Esophagus squamous epithelium (tissue), 5 donors: ENCODE measurements at regions not wholly inside any gene's neighbourhood (a gene's known extent, or its start where the extent isn't known, plus 50 kb on each side); places are given as distances from the start of the nearest gene placed in this dataset.
"Not testable (repeated sequence)": the region's sequence is repeated elsewhere in the genome, so short reads cannot be mapped to it uniquely, and the experiment has no call there.

Experiments used
- DNase-seq: peaks from one replicate; lab custom pipeline; 2025; lab: John Stamatoyannopoulos, UW
- H3K27ac ChIP-seq, 4 donors: fragments of 200-600 bp; sonication (generic); one replicate each; pipeline ENCODE4 v1.5.1; 2016 to 2019; ENCODE audit warnings: mild to moderate bottlenecking in 1 of 4
- H3K27me3 ChIP-seq, 4 donors: fragments of 200-600 bp; sonication (generic); 1 replicate in 3 of 4; 2 replicates in 1 of 4; pipeline versions ENCODE4 v1.5.1 to v1.6.0; 2017 to 2021; ENCODE audit warnings: antibody characterized with exemption in 1 of 4
- H3K36me3 ChIP-seq, 3 donors: fragments of 200-600 bp; sonication (generic); one replicate each; pipeline ENCODE4 v1.5.1; 2016 to 2019
- H3K4me1 ChIP-seq, 3 donors: fragments of 200-600 bp; sonication (generic); one replicate each; pipeline ENCODE4 v1.5.1; 2017 to 2019
- H3K4me3 ChIP-seq, 4 donors: fragments of 200-600 bp; sonication (generic); 1 replicate in 3 of 4; 2 replicates in 1 of 4; pipeline ENCODE4 v1.5.1; 2016 to 2019; ENCODE audit warnings: mild to moderate bottlenecking in 2 of 4, moderate library complexity in 1 of 4
- H3K9me3 ChIP-seq, 3 donors: fragments of 200-600 bp; sonication (generic); one replicate each; pipeline ENCODE4 v1.5.1; 2016 to 2019
- POLR2A ChIP-seq, 4 donors: fragments of 450-650 bp; IDR thresholded peaks; one replicate each; pipeline ENCODE4 v1.6.1; 2017; ENCODE audit warnings: antibody characterized with exemption in 4 of 4, mild to moderate bottlenecking in 4 of 4, moderate library complexity in 3 of 4
- WGBS, 2 donors: methylation state at CpG; one replicate each; pipeline ENCODE4 v1.1.5; 2018; 5-methylcytosine and 5-hydroxymethylcytosine counted together
- intact Hi-C: fragments of 100-400 bp; cut with DNase I; formaldehyde crosslinking; loops from one replicate; pipeline ENCODE4 v1.15.0; 2022
- TF ChIP-seq, protein P1 (sequence below), 6 experiments: fragments of 450-650 bp in 4 of 6; fragments of 200-600 bp in 2 of 6; sonication (generic) in 2 of 6; IDR thresholded peaks; one replicate each; pipeline ENCODE4 v1.5.1; 2016 to 2019; ENCODE audit warnings: antibody characterized with exemption in 6 of 6, mild to moderate bottlenecking in 4 of 6, moderate library complexity in 4 of 6
- donor health status: DM: yes; HTN: yes; CAD: no.

DNA sequence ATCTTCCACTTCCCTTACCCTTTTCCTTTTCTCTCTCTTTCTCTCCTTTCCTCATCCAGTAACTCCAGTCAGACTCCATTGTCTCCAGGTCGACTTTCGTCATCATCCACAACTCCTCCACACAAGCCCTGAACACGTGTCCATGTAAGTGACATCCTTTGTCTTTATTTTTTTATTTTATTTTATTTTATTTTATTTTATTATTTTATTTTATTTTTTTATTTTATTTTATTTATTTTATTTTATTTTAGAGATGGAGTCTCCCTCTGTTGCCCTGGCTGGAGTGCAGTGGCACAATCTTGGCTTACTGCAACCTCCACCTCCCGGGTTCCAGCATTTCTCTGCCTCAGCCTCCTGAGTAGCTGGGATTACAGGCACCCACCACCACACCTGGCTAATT lies 80.1 kb upstream of the VKORC1L1 start:
- H3K4me3 ChIP-seq, H3K9me3 ChIP-seq, H3K27ac ChIP-seq, intact Hi-C loops, DNase-seq, H3K27me3 ChIP-seq, H3K4me1 ChIP-seq, H3K36me3 ChIP-seq: not testable (repeated sequence)
- 87 to 97% methylated on average over 4 of the region's 4 CpGs for WGBS, 2 donors

DNA sequence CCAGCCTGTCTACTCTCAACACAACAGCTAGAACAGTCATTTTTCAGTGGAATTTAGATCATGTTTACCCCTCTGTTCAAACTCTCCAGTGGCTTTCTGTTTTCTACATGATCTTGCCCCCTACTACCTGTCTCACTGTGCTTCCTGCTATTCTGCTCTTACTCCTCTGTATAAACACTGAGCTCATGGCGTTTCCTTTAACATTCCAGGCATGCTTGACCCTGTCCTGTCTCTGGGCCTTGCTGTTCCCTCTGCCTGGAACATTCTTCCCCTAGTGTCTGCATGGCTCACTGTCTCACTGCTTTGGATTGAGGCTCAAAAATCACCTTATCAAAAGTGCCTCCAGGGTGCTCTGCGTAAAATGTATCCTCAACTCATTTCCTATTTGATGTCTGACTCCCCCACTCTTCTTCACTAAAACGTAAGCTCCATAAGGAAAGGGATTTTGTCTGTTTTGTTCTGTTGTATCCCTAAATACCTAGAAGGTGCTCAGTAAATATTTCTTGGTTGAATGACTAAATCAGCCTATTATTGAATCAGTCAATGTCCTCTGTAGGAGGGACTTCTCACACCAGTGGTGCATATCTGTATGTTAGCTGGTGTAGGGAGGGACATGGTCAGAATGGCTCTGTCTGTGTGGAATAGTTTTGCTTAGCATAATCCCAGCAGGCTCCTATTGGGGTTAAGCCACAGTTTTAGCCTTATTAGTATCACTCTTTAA lies 78.0 kb upstream of the VKORC1L1 start:
- 68 to 74% methylated on average over 3 of the region's 3 CpGs for WGBS, 2 donors
- H3K27me3 ChIP-seq, H3K9me3 ChIP-seq, H3K27ac ChIP-seq, H3K4me3 ChIP-seq, H3K36me3 ChIP-seq, intact Hi-C loops, DNase-seq, H3K4me1 ChIP-seq: not testable (repeated sequence)

DNA sequence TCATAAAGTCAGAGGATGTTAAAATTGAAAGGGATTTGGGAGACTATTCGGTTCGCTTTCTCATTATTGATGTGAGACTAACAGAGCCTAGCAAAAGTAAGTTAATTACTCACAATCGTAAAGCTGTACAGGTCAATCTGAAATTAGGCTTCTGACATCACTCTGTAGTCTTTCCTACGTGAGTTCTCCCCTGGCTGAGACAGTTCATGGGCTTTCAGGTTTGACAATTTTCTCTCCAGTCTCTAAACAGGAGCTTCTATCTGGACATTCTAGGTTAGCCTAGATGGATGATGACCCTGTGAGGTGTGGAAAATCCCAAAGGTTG lies 77.5 kb upstream of the VKORC1L1 start:
- intact Hi-C loops, H3K9me3 ChIP-seq, H3K4me1 ChIP-seq, DNase-seq, H3K27me3 ChIP-seq, H3K36me3 ChIP-seq, H3K4me3 ChIP-seq, H3K27ac ChIP-seq: not testable (repeated sequence)
- WGBS, 2 donors = 77 to 81% methylated on average over 4 of the region's 4 CpGs

DNA sequence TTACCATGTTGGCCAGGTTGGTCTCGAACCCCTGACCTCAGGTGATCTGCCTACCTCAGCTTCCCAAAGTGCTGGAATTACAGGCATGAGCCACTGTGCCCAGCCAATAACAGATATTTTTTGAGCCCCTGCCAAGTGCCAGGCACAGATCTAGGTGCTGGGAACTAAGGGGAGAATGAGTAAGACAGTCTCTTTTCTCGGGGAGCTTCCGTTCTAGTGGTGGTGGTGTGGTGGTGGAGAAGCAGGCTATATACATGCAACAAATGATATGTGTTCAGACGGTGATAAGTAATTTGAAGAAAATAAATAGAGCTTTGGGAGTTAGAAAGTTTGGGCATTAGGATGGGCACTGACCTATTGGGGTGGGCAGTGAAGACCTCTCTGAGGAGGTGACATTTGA lies 76.7 kb upstream of the VKORC1L1 start:
- Histone ChIP-seq H3K4me1 (no peaks in the 10 kb centered on the region), H3K4me3 (no peak overlapping the region), H3K27ac (no peak overlapping the region), H3K36me3 (peaks cover 0 to 9% (median 0%) of the 10 kb centered on the region in 3 donors), H3K27me3 (no peaks in the 10 kb centered on the region), H3K9me3 (no peaks in the 10 kb centered on the region)
- 94% methylated on average over 4 of the region's 4 CpGs for WGBS, 2 donors
- no peak for DNase-seq
- TF ChIP-seq, protein P1, sequence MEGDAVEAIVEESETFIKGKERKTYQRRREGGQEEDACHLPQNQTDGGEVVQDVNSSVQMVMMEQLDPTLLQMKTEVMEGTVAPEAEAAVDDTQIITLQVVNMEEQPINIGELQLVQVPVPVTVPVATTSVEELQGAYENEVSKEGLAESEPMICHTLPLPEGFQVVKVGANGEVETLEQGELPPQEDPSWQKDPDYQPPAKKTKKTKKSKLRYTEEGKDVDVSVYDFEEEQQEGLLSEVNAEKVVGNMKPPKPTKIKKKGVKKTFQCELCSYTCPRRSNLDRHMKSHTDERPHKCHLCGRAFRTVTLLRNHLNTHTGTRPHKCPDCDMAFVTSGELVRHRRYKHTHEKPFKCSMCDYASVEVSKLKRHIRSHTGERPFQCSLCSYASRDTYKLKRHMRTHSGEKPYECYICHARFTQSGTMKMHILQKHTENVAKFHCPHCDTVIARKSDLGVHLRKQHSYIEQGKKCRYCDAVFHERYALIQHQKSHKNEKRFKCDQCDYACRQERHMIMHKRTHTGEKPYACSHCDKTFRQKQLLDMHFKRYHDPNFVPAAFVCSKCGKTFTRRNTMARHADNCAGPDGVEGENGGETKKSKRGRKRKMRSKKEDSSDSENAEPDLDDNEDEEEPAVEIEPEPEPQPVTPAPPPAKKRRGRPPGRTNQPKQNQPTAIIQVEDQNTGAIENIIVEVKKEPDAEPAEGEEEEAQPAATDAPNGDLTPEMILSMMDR (IDR thresholded peaks at IDR 0.05) = no peak
- no peak for TF ChIP-seq POLR2A (IDR thresholded peaks at IDR 0.05)
- intact Hi-C loops = no loop called here

DNA sequence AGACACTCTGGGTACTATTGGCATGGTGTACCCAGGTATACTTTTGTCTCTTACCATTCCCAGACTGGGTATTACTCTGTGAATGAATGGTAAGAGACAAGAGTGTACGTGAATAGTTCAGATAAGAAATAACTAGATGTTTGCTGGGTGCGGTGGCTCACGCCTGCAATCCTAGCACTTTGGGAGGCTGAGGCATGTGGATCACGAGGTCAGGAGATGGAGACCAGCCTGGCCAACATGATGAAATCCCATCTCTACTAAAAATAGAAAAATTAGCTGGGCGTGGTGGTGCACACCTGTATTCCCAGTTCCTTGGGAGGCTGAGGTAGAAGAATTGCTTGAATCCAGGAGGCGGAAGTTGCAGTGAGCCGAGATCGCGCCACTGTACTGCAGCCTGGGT lies 75.8 kb upstream of the VKORC1L1 start:
- H3K4me3 ChIP-seq, H3K27me3 ChIP-seq, DNase-seq, H3K4me1 ChIP-seq, H3K27ac ChIP-seq, H3K9me3 ChIP-seq, H3K36me3 ChIP-seq, intact Hi-C loops: not testable (repeated sequence)
- 79 to 89% methylated on average over 9 of the region's 9 CpGs for WGBS, 2 donors

DNA sequence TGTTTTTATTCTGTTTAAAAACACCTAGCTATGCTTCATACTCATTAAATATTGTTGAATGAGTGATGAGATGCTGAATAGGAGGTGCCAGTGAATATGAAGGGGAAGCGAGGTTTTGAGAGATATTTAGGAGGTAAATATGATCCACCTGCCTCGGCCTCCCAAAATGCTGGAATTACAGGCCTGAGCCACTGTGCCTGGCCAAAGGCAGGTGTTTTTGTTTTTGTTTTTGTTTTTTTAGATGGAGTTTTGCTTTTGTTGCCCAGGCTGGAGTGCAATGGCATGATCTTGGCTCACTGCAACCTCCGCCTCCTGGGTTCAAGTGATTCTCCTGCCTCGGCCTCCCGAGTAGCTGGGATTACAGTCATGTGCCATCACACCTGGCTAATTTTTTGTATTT lies 75.3 kb upstream of the VKORC1L1 start:
- H3K4me3 ChIP-seq, DNase-seq, H3K4me1 ChIP-seq, H3K27me3 ChIP-seq, H3K36me3 ChIP-seq, H3K27ac ChIP-seq, intact Hi-C loops, H3K9me3 ChIP-seq: not testable (repeated sequence)
- WGBS, 2 donors = 78 to 88% methylated on average over 5 of the region's 5 CpGs

DNA sequence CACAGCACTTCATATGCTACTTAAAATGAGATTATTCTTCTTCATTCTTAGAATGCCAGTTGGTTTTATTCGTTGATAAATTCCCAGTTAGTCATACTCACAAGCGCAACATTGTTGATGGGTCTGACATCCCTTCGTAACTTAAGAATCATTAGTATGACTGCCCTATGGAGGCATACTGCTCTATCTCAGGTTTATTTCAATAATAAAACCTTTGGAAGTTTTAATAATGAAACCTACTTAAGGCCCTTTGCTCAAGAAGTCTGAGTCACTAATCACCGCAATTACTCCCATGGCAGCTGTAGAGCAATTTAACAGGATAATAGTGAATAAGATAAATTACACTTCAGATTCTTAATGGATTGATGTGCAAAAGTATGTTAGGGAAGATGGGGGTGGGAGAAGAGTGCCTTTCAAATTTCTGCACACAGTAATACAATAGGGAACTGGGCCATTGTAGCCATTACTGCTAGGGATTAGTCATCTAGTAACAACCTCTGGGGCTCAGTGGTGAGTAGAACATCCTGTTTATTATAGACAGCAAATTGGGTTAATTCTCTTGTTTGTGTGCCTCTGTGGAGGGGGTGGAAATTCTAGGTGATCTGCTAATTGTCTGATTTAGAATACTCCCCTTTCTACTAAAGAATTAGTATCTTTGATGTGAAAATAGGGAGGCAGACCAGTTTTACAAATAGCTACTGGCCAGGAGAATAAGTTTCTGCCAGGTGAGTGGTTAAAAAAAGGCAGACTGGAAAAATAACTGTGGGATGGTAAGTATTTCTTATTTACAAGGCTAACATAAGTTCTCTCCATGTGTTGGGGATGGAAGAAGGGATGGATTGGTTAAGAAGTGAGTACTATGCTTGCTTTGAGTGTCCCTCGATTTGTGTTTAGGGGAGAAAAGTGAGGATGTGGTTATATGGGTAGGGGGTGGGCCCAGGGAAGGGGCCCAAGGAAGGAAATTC lies 74.5 kb upstream of the VKORC1L1 start:
- H3K27ac ChIP-seq = peak overlapping the region in 1 of 4 donors; percentile 25

DNA sequence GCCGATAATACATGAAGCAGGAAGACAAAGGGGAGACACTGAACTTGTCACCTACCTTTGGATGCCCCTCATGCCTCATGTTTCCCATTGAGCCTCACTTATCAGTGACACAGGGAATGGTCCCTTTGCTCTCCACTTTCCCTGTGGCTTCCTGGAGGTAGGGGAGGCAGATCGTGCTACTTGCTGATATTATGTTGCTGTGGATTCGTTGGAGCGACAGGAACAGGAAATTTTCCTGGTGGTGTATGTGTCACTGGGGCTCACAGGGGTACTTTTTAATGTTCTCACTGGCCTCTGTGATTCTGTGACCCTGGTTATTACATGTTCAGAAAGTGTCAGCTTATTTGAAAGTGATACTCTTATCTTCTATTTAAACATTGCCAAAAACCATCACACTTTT lies 72.7 kb upstream of the VKORC1L1 start:
- not testable (repeated sequence) for H3K27ac ChIP-seq, DNase-seq
- WGBS, 2 donors = 74 to 82% methylated on average over 4 of the region's 4 CpGs

More for the DNA sequence above, 74.5 kb upstream of the VKORC1L1 start:
- no peaks in the 10 kb centered on the region for H3K27me3 ChIP-seq
- DNase-seq = no peak
- H3K4me1 ChIP-seq = no peaks in the 10 kb centered on the region
- 62 to 66% methylated on average over 5 of the region's 5 CpGs for WGBS, 2 donors
- TF ChIP-seq, protein P1 (IDR thresholded peaks at IDR 0.05) = no peak
- TF ChIP-seq POLR2A (IDR thresholded peaks at IDR 0.05) = no peak
- intact Hi-C loops = no loop called here
- H3K4me3 ChIP-seq = no peak overlapping the region
- peaks cover 0 to 9% (median 0%) of the 10 kb centered on the region in 3 donors for H3K36me3 ChIP-seq
- no peaks in the 10 kb centered on the region for H3K9me3 ChIP-seq

More for the DNA sequence above, 72.7 kb upstream of the VKORC1L1 start:
- H3K4me3 ChIP-seq, H3K4me1 ChIP-seq, intact Hi-C loops, H3K27me3 ChIP-seq, H3K9me3 ChIP-seq: not testable (repeated sequence)
- H3K36me3 ChIP-seq = peaks cover 0 to 14% (median 0%) of the 10 kb centered on the region in 3 donors
